ENCODE measurements at regions not wholly inside any gene's neighbourhood (a gene's known extent, or its start where the extent isn't known, plus 50 kb on each side); places are given as distances from the start of the nearest gene placed in this dataset.
"Not testable (repeated sequence)": the region's sequence is repeated elsewhere in the genome, so short reads cannot be mapped to it uniquely, and the experiment has no call there.

- DNase-seq (ENCODE audit: low read depth in 6 of 9, low spot score in 9 of 9) = peak in 4 of 9 donors; percentile 9 to 38 (median 16)
- Histone ChIP-seq H3K27me3 (ENCODE audit: control insufficient read depth in 2 of 2, insufficient read depth in 1 of 2, low read length in 1 of 2) (no peaks in the 10 kb centered on the region), H3K27ac (ENCODE audit: low read depth in 1 of 2, low read length in 1 of 2) (no peak overlapping the region), H3K4me3 (ENCODE audit: low read length in 2 of 2) (no peak overlapping the region), H3K9me3 (ENCODE audit: control insufficient read depth in 2 of 2, insufficient read depth in 1 of 2, low read length in 1 of 2) (no peaks in the 10 kb centered on the region), H3K36me3 (ENCODE audit: control insufficient read depth in 2 of 2, insufficient read depth in 2 of 2, low read length in 1 of 2) (no peaks in the 10 kb centered on the region), H3K4me1 (ENCODE audit: control insufficient read depth in 2 of 2, insufficient read depth in 2 of 2, low read length in 2 of 2) (no peaks in the 10 kb centered on the region)
- 88% methylated on average over 4 of the region's 4 CpGs for WGBS
Observed at GRCh38 chr10:6843481-6843881, 263.4 kb upstream of the PRKCQ start.

GRCh38 chr10:6842722-6843121 is 262.6 kb upstream of the PRKCQ start:
- Histone ChIP-seq H3K36me3 (ENCODE audit: control insufficient read depth in 2 of 2, insufficient read depth in 2 of 2, low read length in 1 of 2) (no peaks in the 10 kb centered on the region), H3K9me3 (ENCODE audit: control insufficient read depth in 2 of 2, insufficient read depth in 1 of 2, low read length in 1 of 2) (no peaks in the 10 kb centered on the region), H3K27ac (ENCODE audit: low read depth in 1 of 2, low read length in 1 of 2) (no peak overlapping the region), H3K4me1 (ENCODE audit: control insufficient read depth in 2 of 2, insufficient read depth in 2 of 2, low read length in 2 of 2) (no peaks in the 10 kb centered on the region), H3K27me3 (ENCODE audit: control insufficient read depth in 2 of 2, insufficient read depth in 1 of 2, low read length in 1 of 2) (no peaks in the 10 kb centered on the region), H3K4me3 (ENCODE audit: low read length in 2 of 2) (no peak overlapping the region)
- 98% methylated on average over 1 of the region's 1 CpG for WGBS
- no peak for DNase-seq (ENCODE audit: low read depth in 6 of 9, low spot score in 9 of 9)

- WGBS = over 99% methylated on average over 2 of the region's 2 CpGs
- no peaks in the 10 kb centered on the region for H3K4me1 ChIP-seq (ENCODE audit: control insufficient read depth in 2 of 2, insufficient read depth in 2 of 2, low read length in 2 of 2)
- no peaks in the 10 kb centered on the region for H3K27me3 ChIP-seq (ENCODE audit: control insufficient read depth in 2 of 2, insufficient read depth in 1 of 2, low read length in 1 of 2)
- DNase-seq (ENCODE audit: low read depth in 6 of 9, low spot score in 9 of 9) = no peak
- no peaks in the 10 kb centered on the region for H3K9me3 ChIP-seq (ENCODE audit: control insufficient read depth in 2 of 2, insufficient read depth in 1 of 2, low read length in 1 of 2)
- no peaks in the 10 kb centered on the region for H3K36me3 ChIP-seq (ENCODE audit: control insufficient read depth in 2 of 2, insufficient read depth in 2 of 2, low read length in 1 of 2)
- no peak overlapping the region for H3K4me3 ChIP-seq (ENCODE audit: low read length in 2 of 2)
- H3K27ac ChIP-seq (ENCODE audit: low read depth in 1 of 2, low read length in 1 of 2) = no peak overlapping the region
Observed at GRCh38 chr10:6841761-6842160, 261.7 kb upstream of the PRKCQ start.

- WGBS = 39% methylated on average over 2 of the region's 2 CpGs
- Histone ChIP-seq H3K4me3 (ENCODE audit: low read length in 2 of 2) (no peak overlapping the region), H3K27ac (ENCODE audit: low read depth in 1 of 2, low read length in 1 of 2) (no peak overlapping the region), H3K4me1 (ENCODE audit: control insufficient read depth in 2 of 2, insufficient read depth in 2 of 2, low read length in 2 of 2) (no peaks in the 10 kb centered on the region), H3K36me3 (ENCODE audit: control insufficient read depth in 2 of 2, insufficient read depth in 2 of 2, low read length in 1 of 2) (no peaks in the 10 kb centered on the region), H3K27me3 (ENCODE audit: control insufficient read depth in 2 of 2, insufficient read depth in 1 of 2, low read length in 1 of 2) (no peaks in the 10 kb centered on the region), H3K9me3 (ENCODE audit: control insufficient read depth in 2 of 2, insufficient read depth in 1 of 2, low read length in 1 of 2) (no peaks in the 10 kb centered on the region)
- no peak for DNase-seq (ENCODE audit: low read depth in 6 of 9, low spot score in 9 of 9)
Observed at GRCh38 chr10:6840766-6841165, 260.7 kb upstream of the PRKCQ start.

- WGBS = 97% methylated on average over 5 of the region's 5 CpGs
- H3K27ac ChIP-seq (ENCODE audit: low read depth in 1 of 2, low read length in 1 of 2) = no peak overlapping the region
Observed at GRCh38 chr10:6840201-6840691, 260.2 kb upstream of the PRKCQ start.

GRCh38 chr10:6838118-6838517 is 258.0 kb upstream of the PRKCQ start:
- H3K27me3 ChIP-seq (ENCODE audit: control insufficient read depth in 2 of 2, insufficient read depth in 1 of 2, low read length in 1 of 2) = no peaks in the 10 kb centered on the region
- no peak overlapping the region for H3K27ac ChIP-seq (ENCODE audit: low read depth in 1 of 2, low read length in 1 of 2)
- no peaks in the 10 kb centered on the region for H3K36me3 ChIP-seq (ENCODE audit: control insufficient read depth in 2 of 2, insufficient read depth in 2 of 2, low read length in 1 of 2)
- H3K4me3 ChIP-seq (ENCODE audit: low read length in 2 of 2) = no peak overlapping the region
- H3K9me3 ChIP-seq (ENCODE audit: control insufficient read depth in 2 of 2, insufficient read depth in 1 of 2, low read length in 1 of 2) = no peaks in the 10 kb centered on the region
- DNase-seq (ENCODE audit: low read depth in 6 of 9, low spot score in 9 of 9) = peak in 2 of 9 donors; percentile 8 to 34
- 81% methylated on average over 3 of the region's 3 CpGs for WGBS
- H3K4me1 ChIP-seq (ENCODE audit: control insufficient read depth in 2 of 2, insufficient read depth in 2 of 2, low read length in 2 of 2) = no peaks in the 10 kb centered on the region

More at GRCh38 chr10:6840201-6840691, 260.2 kb upstream of the PRKCQ start:
- Histone ChIP-seq H3K4me1 (ENCODE audit: control insufficient read depth in 2 of 2, insufficient read depth in 2 of 2, low read length in 2 of 2) (no peaks in the 10 kb centered on the region), H3K27me3 (ENCODE audit: control insufficient read depth in 2 of 2, insufficient read depth in 1 of 2, low read length in 1 of 2) (no peaks in the 10 kb centered on the region), H3K9me3 (ENCODE audit: control insufficient read depth in 2 of 2, insufficient read depth in 1 of 2, low read length in 1 of 2) (no peaks in the 10 kb centered on the region), H3K4me3 (ENCODE audit: low read length in 2 of 2) (no peak overlapping the region), H3K36me3 (ENCODE audit: control insufficient read depth in 2 of 2, insufficient read depth in 2 of 2, low read length in 1 of 2) (no peaks in the 10 kb centered on the region)
- DNase-seq (ENCODE audit: low read depth in 6 of 9, low spot score in 9 of 9) = no peak

- no peak overlapping the region for H3K27ac ChIP-seq (ENCODE audit: low read depth in 1 of 2, low read length in 1 of 2)
- no peaks in the 10 kb centered on the region for H3K36me3 ChIP-seq (ENCODE audit: control insufficient read depth in 2 of 2, insufficient read depth in 2 of 2, low read length in 1 of 2)
- H3K27me3 ChIP-seq (ENCODE audit: control insufficient read depth in 2 of 2, insufficient read depth in 1 of 2, low read length in 1 of 2) = no peaks in the 10 kb centered on the region
- no peak overlapping the region for H3K4me3 ChIP-seq (ENCODE audit: low read length in 2 of 2)
- WGBS = 91% methylated on average over 2 of the region's 2 CpGs
- H3K4me1 ChIP-seq (ENCODE audit: control insufficient read depth in 2 of 2, insufficient read depth in 2 of 2, low read length in 2 of 2) = no peaks in the 10 kb centered on the region
- no peaks in the 10 kb centered on the region for H3K9me3 ChIP-seq (ENCODE audit: control insufficient read depth in 2 of 2, insufficient read depth in 1 of 2, low read length in 1 of 2)
- no peak for DNase-seq (ENCODE audit: low read depth in 6 of 9, low spot score in 9 of 9)
Observed at GRCh38 chr10:6833458-6834011, 253.5 kb upstream of the PRKCQ start.

- not testable (repeated sequence) for H3K27me3 ChIP-seq (ENCODE audit: control insufficient read depth in 2 of 2, insufficient read depth in 1 of 2, low read length in 1 of 2); H3K36me3 ChIP-seq (ENCODE audit: control insufficient read depth in 2 of 2, insufficient read depth in 2 of 2, low read length in 1 of 2); H3K4me1 ChIP-seq (ENCODE audit: control insufficient read depth in 2 of 2, insufficient read depth in 2 of 2, low read length in 2 of 2); H3K9me3 ChIP-seq (ENCODE audit: control insufficient read depth in 2 of 2, insufficient read depth in 1 of 2, low read length in 1 of 2); DNase-seq (ENCODE audit: low read depth in 6 of 9, low spot score in 9 of 9); H3K4me3 ChIP-seq (ENCODE audit: low read length in 2 of 2); H3K27ac ChIP-seq (ENCODE audit: low read depth in 1 of 2, low read length in 1 of 2)
- 82% methylated on average over 4 of the region's 4 CpGs for WGBS
Observed at GRCh38 chr10:6830981-6831380, 250.9 kb upstream of the PRKCQ start.

GRCh38 chr10:6824793-6825192 is 244.7 kb upstream of the PRKCQ start:
- not testable (repeated sequence) for H3K4me3 ChIP-seq (ENCODE audit: low read length in 2 of 2); H3K36me3 ChIP-seq (ENCODE audit: control insufficient read depth in 2 of 2, insufficient read depth in 2 of 2, low read length in 1 of 2); H3K9me3 ChIP-seq (ENCODE audit: control insufficient read depth in 2 of 2, insufficient read depth in 1 of 2, low read length in 1 of 2); DNase-seq (ENCODE audit: low read depth in 6 of 9, low spot score in 9 of 9); H3K27ac ChIP-seq (ENCODE audit: low read depth in 1 of 2, low read length in 1 of 2); H3K27me3 ChIP-seq (ENCODE audit: control insufficient read depth in 2 of 2, insufficient read depth in 1 of 2, low read length in 1 of 2); H3K4me1 ChIP-seq (ENCODE audit: control insufficient read depth in 2 of 2, insufficient read depth in 2 of 2, low read length in 2 of 2)
- WGBS = 83% methylated on average over 4 of the region's 5 CpGs
